ENCODE measurements at regions not wholly inside any gene's neighbourhood (a gene's known extent, or its start where the extent isn't known, plus 50 kb on each side); places are given as distances from the start of the nearest gene placed in this dataset.

- no peaks in the 10 kb centered on the region for H3K79me2 ChIP-seq (ENCODE audit: control insufficient read depth, low read length)
- no peak overlapping the region for H3K4me2 ChIP-seq (ENCODE audit: low read length)
- H3F3A ChIP-seq (ENCODE audit: control insufficient read depth, insufficient read depth) = no peaks in the 10 kb centered on the region
- H3K27me3 ChIP-seq (ENCODE audit: control insufficient read depth, low read length) = no peaks in the 10 kb centered on the region
- H3K4me3 ChIP-seq (ENCODE audit: low read length) = no peak overlapping the region
- no peaks in the 10 kb centered on the region for H3K36me3 ChIP-seq (ENCODE audit: control insufficient read depth, low read length)
- no peaks in the 10 kb centered on the region; the same call in 1 of the 2 replicates for H3K9me3 ChIP-seq (ENCODE audit: control insufficient read depth, insufficient read depth, low read length)
- no peaks in the 10 kb centered on the region for H3K4me1 ChIP-seq (ENCODE audit: control insufficient read depth, low read length)
- no peaks in the 10 kb centered on the region for H4K20me1 ChIP-seq (ENCODE audit: control insufficient read depth, insufficient read depth, low read depth, low read length)
- H3K27ac ChIP-seq (ENCODE audit: low read depth, low read length) = no peak overlapping the region
- TF ChIP-seq EZH2phosphoT487 (IDR thresholded peaks at IDR 0.05; ENCODE audit: borderline replicate concordance, low read length) = no peak
- no peak for TF ChIP-seq CTCF (IDR thresholded peaks at IDR 0.05; ENCODE audit: low read depth, low read length, poor library complexity, severe bottlenecking)
- H3K9me2 ChIP-seq (replicated peaks; ENCODE audit: control insufficient read depth, low read length) = no peaks in the 10 kb centered on the region
These were observed 503.6 kb downstream of the ELAVL2 start for GRCh38 chr9:23322392-23322791.

- Histone ChIP-seq H4K20me1 (ENCODE audit: control insufficient read depth, insufficient read depth, low read depth, low read length) (no peaks in the 10 kb centered on the region), H3F3A (ENCODE audit: control insufficient read depth, insufficient read depth) (no peaks in the 10 kb centered on the region), H3K9me3 (ENCODE audit: control insufficient read depth, insufficient read depth, low read length) (no peaks in the 10 kb centered on the region; the same call in 1 of the 2 replicates), H3K9me2 (replicated peaks; ENCODE audit: control insufficient read depth, low read length) (no peaks in the 10 kb centered on the region), H3K4me2 (ENCODE audit: low read length) (no peak overlapping the region), H3K36me3 (ENCODE audit: control insufficient read depth, low read length) (no peaks in the 10 kb centered on the region), H3K27ac (ENCODE audit: low read depth, low read length) (no peak overlapping the region), H3K4me1 (ENCODE audit: control insufficient read depth, low read length) (no peaks in the 10 kb centered on the region), H3K4me3 (ENCODE audit: low read length) (no peak overlapping the region), H3K27me3 (ENCODE audit: control insufficient read depth, low read length) (no peaks in the 10 kb centered on the region), H3K79me2 (ENCODE audit: control insufficient read depth, low read length) (no peaks in the 10 kb centered on the region)
- TF ChIP-seq EZH2phosphoT487 (IDR thresholded peaks at IDR 0.05; ENCODE audit: borderline replicate concordance, low read length) = no peak
- no peak for TF ChIP-seq CTCF (IDR thresholded peaks at IDR 0.05; ENCODE audit: low read depth, low read length, poor library complexity, severe bottlenecking)
These were observed 501.5 kb downstream of the ELAVL2 start for GRCh38 chr9:23324511-23324910.

GRCh38 chr9:23326597-23326996 lies 499.4 kb downstream of the ELAVL2 start:
- H3K36me3 ChIP-seq (ENCODE audit: control insufficient read depth, low read length) = no peaks in the 10 kb centered on the region
- H3K9me2 ChIP-seq (replicated peaks; ENCODE audit: control insufficient read depth, low read length) = no peaks in the 10 kb centered on the region
- no peaks in the 10 kb centered on the region for H3F3A ChIP-seq (ENCODE audit: control insufficient read depth, insufficient read depth)
- no peaks in the 10 kb centered on the region for H3K79me2 ChIP-seq (ENCODE audit: control insufficient read depth, low read length)
- H3K27me3 ChIP-seq (ENCODE audit: control insufficient read depth, low read length) = no peaks in the 10 kb centered on the region
- H3K9me3 ChIP-seq (ENCODE audit: control insufficient read depth, insufficient read depth, low read length) = no peaks in the 10 kb centered on the region; the same call in 1 of the 2 replicates
- TF ChIP-seq EZH2phosphoT487 (IDR thresholded peaks at IDR 0.05; ENCODE audit: borderline replicate concordance, low read length) = no peak
- TF ChIP-seq CTCF (IDR thresholded peaks at IDR 0.05; ENCODE audit: low read depth, low read length, poor library complexity, severe bottlenecking) = no peak
- H3K4me1 ChIP-seq (ENCODE audit: control insufficient read depth, low read length) = no peaks in the 10 kb centered on the region
- no peak overlapping the region for H3K27ac ChIP-seq (ENCODE audit: low read depth, low read length)
- no peaks in the 10 kb centered on the region for H4K20me1 ChIP-seq (ENCODE audit: control insufficient read depth, insufficient read depth, low read depth, low read length)
- no peak overlapping the region for H3K4me2 ChIP-seq (ENCODE audit: low read length)
- H3K4me3 ChIP-seq (ENCODE audit: low read length) = no peak overlapping the region

- no peak overlapping the region for H3K4me3 ChIP-seq (ENCODE audit: low read length)
- no peak for TF ChIP-seq EZH2phosphoT487 (IDR thresholded peaks at IDR 0.05; ENCODE audit: borderline replicate concordance, low read length)
- TF ChIP-seq CTCF (IDR thresholded peaks at IDR 0.05; ENCODE audit: low read depth, low read length, poor library complexity, severe bottlenecking) = no peak
- no peaks in the 10 kb centered on the region for H3K9me2 ChIP-seq (replicated peaks; ENCODE audit: control insufficient read depth, low read length)
- no peaks in the 10 kb centered on the region for H3K36me3 ChIP-seq (ENCODE audit: control insufficient read depth, low read length)
- H3K9me3 ChIP-seq (ENCODE audit: control insufficient read depth, insufficient read depth, low read length) = no peaks in the 10 kb centered on the region
- H3K27ac ChIP-seq (ENCODE audit: low read depth, low read length) = no peak overlapping the region
- no peak overlapping the region for H3K4me2 ChIP-seq (ENCODE audit: low read length)
- H3K79me2 ChIP-seq (ENCODE audit: control insufficient read depth, low read length) = no peaks in the 10 kb centered on the region
- no peaks in the 10 kb centered on the region for H4K20me1 ChIP-seq (ENCODE audit: control insufficient read depth, insufficient read depth, low read depth, low read length)
- H3K27me3 ChIP-seq (ENCODE audit: control insufficient read depth, low read length) = no peaks in the 10 kb centered on the region
- H3K4me1 ChIP-seq (ENCODE audit: control insufficient read depth, low read length) = no peaks in the 10 kb centered on the region
- H3F3A ChIP-seq (ENCODE audit: control insufficient read depth, insufficient read depth) = no peaks in the 10 kb centered on the region
These were observed 484.7 kb downstream of the ELAVL2 start for GRCh38 chr9:23341346-23341745.

Data from DOHH2 (cell line).